Left renal pelvis (tissue), 4 donors: ENCODE measurements at regions not wholly inside any gene's neighbourhood (a gene's known extent, or its start where the extent isn't known, plus 50 kb on each side); places are given as distances from the start of the nearest gene placed in this dataset.
"Not testable (repeated sequence)": the region's sequence is repeated elsewhere in the genome, so short reads cannot be mapped to it uniquely, and the experiment has no call there.

Experiments used
- DNase-seq, 4 donors: peaks; one replicate each; pipeline ENCODE4 v3.0.0-alpha.2; 2013; ENCODE audit warnings: low read depth in 4 of 4, low spot score in 3 of 4

- DNase-seq: no peak
Measured at GRCh38 chr5:163248333-163248732, 189.1 kb upstream of the CCNG1 start.

- no peak for DNase-seq
Measured at GRCh38 chr5:163248871-163249270, 188.5 kb upstream of the CCNG1 start.

- DNase-seq: no peak
Measured at GRCh38 chr5:163252950-163253349, 184.4 kb upstream of the CCNG1 start.

GRCh38 chr5:163259495-163259894 is 177.9 kb upstream of the CCNG1 start:
- no peak for DNase-seq

GRCh38 chr5:163260471-163260870 is 176.9 kb upstream of the CCNG1 start:
- no peak for DNase-seq

GRCh38 chr5:163260961-163261360 is 176.4 kb upstream of the CCNG1 start:
- DNase-seq: no peak

GRCh38 chr5:163261647-163262269 is 175.6 kb upstream of the CCNG1 start:
- no peak for DNase-seq

- not testable (repeated sequence) for DNase-seq
Measured at GRCh38 chr5:163266249-163266648, 171.1 kb upstream of the CCNG1 start.

GRCh38 chr5:163269624-163270023 is 167.8 kb upstream of the CCNG1 start:
- DNase-seq: peak in 3 of 4 donors; percentile 2 to 11 (median 10)

- no peak for DNase-seq
Measured at GRCh38 chr5:163276466-163276865, 160.9 kb upstream of the CCNG1 start.

GRCh38 chr5:163280897-163281296 is 156.5 kb upstream of the CCNG1 start:
- not testable (repeated sequence) for DNase-seq

- DNase-seq: no peak
Measured at GRCh38 chr5:163281512-163281911, 155.9 kb upstream of the CCNG1 start.

GRCh38 chr5:163293836-163294235 is 143.6 kb upstream of the CCNG1 start:
- DNase-seq: no peak

- no peak for DNase-seq
Measured at GRCh38 chr5:163303718-163304117, 133.7 kb upstream of the CCNG1 start.

- DNase-seq: no peak
Measured at GRCh38 chr5:163305655-163306054, 131.7 kb upstream of the CCNG1 start.

- DNase-seq: no peak
Measured at GRCh38 chr5:163306421-163306820, 131.0 kb upstream of the CCNG1 start.

GRCh38 chr5:163309914-163310313 is 127.5 kb upstream of the CCNG1 start:
- no peak for DNase-seq

- no peak for DNase-seq
Measured at GRCh38 chr5:163310997-163311396, 126.4 kb upstream of the CCNG1 start.

- no peak for DNase-seq
Measured at GRCh38 chr5:163312598-163312997, 124.8 kb upstream of the CCNG1 start.

GRCh38 chr5:163313049-163313448 is 124.3 kb upstream of the CCNG1 start:
- not testable (repeated sequence) for DNase-seq

- not testable (repeated sequence) for DNase-seq
Measured at GRCh38 chr5:163316374-163316773, 121.0 kb upstream of the CCNG1 start.

GRCh38 chr5:163318707-163319106 is 118.7 kb upstream of the CCNG1 start:
- no peak for DNase-seq

GRCh38 chr5:163321511-163321910 is 115.9 kb upstream of the CCNG1 start:
- no peak for DNase-seq
